Neutrophil (primary cell): ENCODE measurements at regions not wholly inside any gene's neighbourhood (a gene's known extent, or its start where the extent isn't known, plus 50 kb on each side); places are given as distances from the start of the nearest gene placed in this dataset.

Experiments used
- H3K27ac ChIP-seq: fragments of 200-600 bp; sonication (generic); 2 replicates; pipeline ENCODE4 v1.5.1; 2016; ENCODE audit warnings: mild to moderate bottlenecking, moderate library complexity
- H3K27me3 ChIP-seq: fragments of 200-600 bp; sonication (generic); 2 replicates; pipeline ENCODE4 v1.6.0; 2016; ENCODE audit warnings: mild to moderate bottlenecking
- H3K36me3 ChIP-seq: fragments of 200-600 bp; sonication (generic); 2 replicates; pipeline ENCODE4 v1.5.1; 2017
- H3K4me1 ChIP-seq, 2 experiments: fragments of 200-600 bp in 1 of 2; sonication (generic) in 1 of 2; 1 replicate in 1 of 2; 2 replicates in 1 of 2; pipeline versions ENCODE4 v1.5.1 to v1.6.1; 2013 to 2016; ENCODE audit warnings: low read depth in 1 of 2, low read length in 1 of 2, mild to moderate bottlenecking in 1 of 2, moderate library complexity in 1 of 2; ENCODE audit not compliant: control insufficient read depth in 1 of 2, insufficient read depth in 1 of 2
- H3K4me3 ChIP-seq, 2 experiments: fragments of 200-600 bp in 1 of 2; sonication (generic) in 1 of 2; 1 replicate in 1 of 2; 2 replicates in 1 of 2; pipeline ENCODE4 v1.5.1; 2013 to 2016; ENCODE audit warnings: low read depth in 1 of 2, low read length in 1 of 2, mild to moderate bottlenecking in 1 of 2, moderate library complexity in 1 of 2
- H3K9me3 ChIP-seq: fragments of 200-600 bp; sonication (generic); 2 replicates; pipeline ENCODE4 v1.5.1; 2016
- TF ChIP-seq, protein P1 (sequence below): fragments of 200-600 bp; sonication (generic); IDR thresholded peaks from 2 replicates; pipeline ENCODE4 v1.5.1; 2016; ENCODE audit warnings: antibody characterized with exemption

DNA sequence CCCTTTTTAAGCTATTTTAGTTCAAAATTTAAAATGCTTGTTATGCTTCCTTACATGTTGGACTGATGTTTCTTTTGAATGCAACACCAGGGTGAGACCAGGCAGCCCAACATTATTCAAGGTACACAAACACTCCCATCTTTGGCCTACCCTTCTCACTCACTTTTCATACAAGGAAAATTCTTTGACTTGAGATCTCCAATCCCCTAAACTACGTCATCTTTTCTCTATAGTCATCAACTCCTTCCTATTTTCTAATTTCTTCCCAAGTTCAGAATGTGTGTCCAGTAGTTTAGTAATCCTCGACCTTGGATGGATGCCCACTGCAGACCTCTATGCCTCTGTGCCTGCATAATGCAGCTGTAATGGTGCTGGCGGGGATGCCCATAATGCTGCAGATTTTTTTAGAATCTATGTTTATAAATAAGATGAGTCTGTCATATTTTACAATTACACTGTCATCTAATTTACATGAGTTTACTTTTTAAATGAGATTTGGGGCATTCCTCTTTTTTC lies 108.7 kb downstream of the ID4 start:
- Histone ChIP-seq H3K9me3 (no peaks in the 10 kb centered on the region), H3K27me3 (no peaks in the 10 kb centered on the region), H3K27ac (no peak overlapping the region), H3K4me1 (no peaks in the 10 kb centered on the region), H3K36me3 (no peaks in the 10 kb centered on the region), H3K4me3 (no peak overlapping the region)
- TF ChIP-seq, protein P1, sequence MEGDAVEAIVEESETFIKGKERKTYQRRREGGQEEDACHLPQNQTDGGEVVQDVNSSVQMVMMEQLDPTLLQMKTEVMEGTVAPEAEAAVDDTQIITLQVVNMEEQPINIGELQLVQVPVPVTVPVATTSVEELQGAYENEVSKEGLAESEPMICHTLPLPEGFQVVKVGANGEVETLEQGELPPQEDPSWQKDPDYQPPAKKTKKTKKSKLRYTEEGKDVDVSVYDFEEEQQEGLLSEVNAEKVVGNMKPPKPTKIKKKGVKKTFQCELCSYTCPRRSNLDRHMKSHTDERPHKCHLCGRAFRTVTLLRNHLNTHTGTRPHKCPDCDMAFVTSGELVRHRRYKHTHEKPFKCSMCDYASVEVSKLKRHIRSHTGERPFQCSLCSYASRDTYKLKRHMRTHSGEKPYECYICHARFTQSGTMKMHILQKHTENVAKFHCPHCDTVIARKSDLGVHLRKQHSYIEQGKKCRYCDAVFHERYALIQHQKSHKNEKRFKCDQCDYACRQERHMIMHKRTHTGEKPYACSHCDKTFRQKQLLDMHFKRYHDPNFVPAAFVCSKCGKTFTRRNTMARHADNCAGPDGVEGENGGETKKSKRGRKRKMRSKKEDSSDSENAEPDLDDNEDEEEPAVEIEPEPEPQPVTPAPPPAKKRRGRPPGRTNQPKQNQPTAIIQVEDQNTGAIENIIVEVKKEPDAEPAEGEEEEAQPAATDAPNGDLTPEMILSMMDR: no peak

DNA sequence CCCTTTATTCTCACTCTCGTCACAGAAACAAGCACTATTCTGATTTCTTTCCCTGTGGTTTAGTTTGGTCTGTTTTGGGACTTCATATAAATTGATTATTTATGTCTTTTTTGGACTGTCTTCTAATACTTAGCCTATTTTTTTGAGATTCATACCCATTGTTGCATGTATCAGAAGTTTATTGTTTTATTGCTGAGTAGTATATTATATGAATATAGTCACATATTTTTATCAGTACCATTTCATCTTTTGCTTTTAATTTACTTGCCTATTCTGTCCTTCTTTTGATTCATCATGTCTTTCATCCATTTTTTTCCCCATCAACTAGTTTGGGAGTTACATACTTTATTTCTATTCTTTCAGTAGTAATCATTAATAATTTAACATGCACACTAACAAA lies 112.0 kb downstream of the ID4 start:
- H3K4me1 ChIP-seq: no peaks in the 10 kb centered on the region
- H3K9me3 ChIP-seq: no peaks in the 10 kb centered on the region
- no peak overlapping the region for H3K27ac ChIP-seq
- TF ChIP-seq, protein P1: no peak
- no peaks in the 10 kb centered on the region for H3K27me3 ChIP-seq
- no peaks in the 10 kb centered on the region for H3K36me3 ChIP-seq
- H3K4me3 ChIP-seq: no peak overlapping the region

DNA sequence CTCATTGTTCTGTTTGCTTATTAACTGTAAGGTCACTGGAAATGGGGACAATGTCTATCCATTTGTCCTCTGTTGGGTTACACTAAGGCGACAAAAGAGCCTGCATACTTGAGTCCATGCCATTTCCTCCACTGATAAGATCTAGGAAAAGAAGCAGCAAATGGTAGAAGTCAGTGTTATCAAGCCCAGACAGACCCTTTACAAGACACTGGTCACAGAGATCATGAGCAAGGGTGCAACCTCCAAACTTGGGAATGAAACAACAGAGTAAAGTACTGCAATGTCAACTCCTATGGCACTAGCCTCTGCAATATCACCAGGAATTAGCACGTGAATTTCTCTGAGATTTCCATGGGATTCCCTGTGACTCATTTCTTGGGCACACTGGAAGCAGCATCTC lies 126.9 kb downstream of the ID4 start:
- Histone ChIP-seq H3K27ac (no peak overlapping the region), H3K36me3 (no peaks in the 10 kb centered on the region), H3K4me3 (no peak overlapping the region), H3K9me3 (no peaks in the 10 kb centered on the region), H3K27me3 (no peaks in the 10 kb centered on the region), H3K4me1 (no peaks in the 10 kb centered on the region)
- TF ChIP-seq, protein P1: no peak

DNA sequence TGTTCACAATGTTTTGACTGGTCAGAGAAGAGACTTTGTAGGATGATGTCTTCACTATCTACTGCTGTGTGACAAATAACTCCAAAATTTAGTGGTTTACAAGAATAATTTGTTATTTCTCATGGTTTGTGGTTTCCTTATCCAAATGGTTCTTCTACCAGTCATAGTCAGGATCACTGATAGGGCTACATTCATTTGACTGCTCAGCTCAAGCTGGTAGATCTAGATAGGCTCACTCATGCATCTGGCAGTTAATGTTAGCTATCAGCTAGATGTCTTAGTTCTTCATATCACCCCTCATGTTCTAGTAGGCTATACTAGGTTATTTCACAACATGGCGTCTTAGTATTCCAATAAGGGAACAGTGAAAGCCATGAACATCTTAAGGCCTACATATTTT lies 131.0 kb downstream of the ID4 start:
- Histone ChIP-seq H3K9me3 (no peaks in the 10 kb centered on the region), H3K36me3 (no peaks in the 10 kb centered on the region), H3K4me1 (no peaks in the 10 kb centered on the region), H3K4me3 (no peak overlapping the region), H3K27ac (no peak overlapping the region), H3K27me3 (no peaks in the 10 kb centered on the region)
- TF ChIP-seq, protein P1: no peak

DNA sequence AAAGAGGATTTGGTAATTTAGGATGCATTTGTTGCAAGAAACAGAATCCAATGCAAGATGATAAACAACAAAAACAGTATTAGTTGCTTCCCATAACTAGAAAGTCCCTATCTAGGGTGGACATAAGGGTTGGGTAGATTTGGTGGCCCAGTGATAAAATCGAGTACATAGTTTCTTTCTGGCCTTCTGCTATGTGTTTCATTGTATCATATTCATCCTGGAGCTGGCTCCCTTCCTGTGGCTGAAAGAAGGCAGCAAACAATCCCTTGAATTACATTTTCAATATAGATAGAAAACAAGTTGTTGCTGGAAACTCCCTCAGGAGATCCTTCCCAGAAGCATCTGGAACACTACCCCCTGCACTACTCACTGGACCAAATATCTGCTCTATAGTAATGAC lies 135.1 kb downstream of the ID4 start:
- H3K4me1 ChIP-seq: no peaks in the 10 kb centered on the region
- no peaks in the 10 kb centered on the region for H3K27me3 ChIP-seq
- H3K27ac ChIP-seq: no peak overlapping the region
- H3K4me3 ChIP-seq: no peak overlapping the region
- TF ChIP-seq, protein P1: no peak
- no peaks in the 10 kb centered on the region for H3K36me3 ChIP-seq
- no peaks in the 10 kb centered on the region for H3K9me3 ChIP-seq
